RCC 7860 (cell line): ENCODE measurements at regions not wholly inside any gene's neighbourhood (a gene's known extent, or its start where the extent isn't known, plus 50 kb on each side); places are given as distances from the start of the nearest gene placed in this dataset.
A peak's percentile ranks its signal among the peaks of the same experiment; 100 is the strongest.

ENCODE experiments used
- DNase-seq: peaks from one replicate; pipeline ENCODE4 v3.0.0-alpha.2; 2015; ENCODE audit warnings: low spot score
- FAIRE-seq: peaks from 2 replicates; lab custom pipeline; 2012; peaks lifted over from hg19 to GRCh38; lab: Jason Lieb, UNC

GRCh38 chr18:45119876-45120275 is 439.2 kb downstream of the SETBP1 start:
- no peak for DNase-seq
- FAIRE-seq: no peak

GRCh38 chr18:45121146-45121545 is 440.5 kb downstream of the SETBP1 start:
- FAIRE-seq: no peak

GRCh38 chr18:45122506-45122905 is 441.8 kb downstream of the SETBP1 start:
- DNase-seq (no peak), FAIRE-seq (no peak)

More at GRCh38 chr18:45121146-45121545, 440.5 kb downstream of the SETBP1 start:
- DNase-seq: no peak

- DNase-seq: no peak
- no peak for FAIRE-seq
Measured at GRCh38 chr18:45127405-45127804, 446.7 kb downstream of the SETBP1 start.

- DNase-seq (no peak), FAIRE-seq (no peak)
Measured at GRCh38 chr18:45133276-45133675, 452.6 kb downstream of the SETBP1 start.

GRCh38 chr18:45136381-45137086 is 455.8 kb downstream of the SETBP1 start:
- DNase-seq: no peak
- no peak for FAIRE-seq

- FAIRE-seq (no peak), DNase-seq (no peak)
Measured at GRCh38 chr18:45137087-45137419, 456.4 kb downstream of the SETBP1 start.

- DNase-seq: no peak
- FAIRE-seq: no peak
Measured at GRCh38 chr18:45139478-45139877, 458.8 kb downstream of the SETBP1 start.

- FAIRE-seq (no peak), DNase-seq (no peak)
Measured at GRCh38 chr18:45142868-45143267, 462.2 kb downstream of the SETBP1 start.

GRCh38 chr18:45149712-45150111 is 465.6 kb upstream of the SLC14A2 start:
- DNase-seq: no peak
- no peak for FAIRE-seq

GRCh38 chr18:45151645-45152044 is 463.6 kb upstream of the SLC14A2 start:
- DNase-seq: no peak
- FAIRE-seq: no peak

GRCh38 chr18:45155526-45155925 is 459.8 kb upstream of the SLC14A2 start:
- DNase-seq (no peak), FAIRE-seq (no peak)

- FAIRE-seq (no peak), DNase-seq (no peak)
Measured at GRCh38 chr18:45156946-45157345, 458.3 kb upstream of the SLC14A2 start.

GRCh38 chr18:45157576-45157975 is 457.7 kb upstream of the SLC14A2 start:
- FAIRE-seq: no peak
- DNase-seq: no peak

GRCh38 chr18:45161850-45162249 is 453.4 kb upstream of the SLC14A2 start:
- FAIRE-seq: no peak
- no peak for DNase-seq

- FAIRE-seq (no peak), DNase-seq (no peak)
Measured at GRCh38 chr18:45163871-45164270, 451.4 kb upstream of the SLC14A2 start.

- DNase-seq (no peak), FAIRE-seq (no peak)
Measured at GRCh38 chr18:45164551-45164950, 450.7 kb upstream of the SLC14A2 start.

GRCh38 chr18:45165176-45165713 is 450.0 kb upstream of the SLC14A2 start:
- DNase-seq (no peak), FAIRE-seq (no peak)

GRCh38 chr18:45165871-45166270 is 449.4 kb upstream of the SLC14A2 start:
- no peak for DNase-seq

GRCh38 chr18:45166341-45166835 is 448.9 kb upstream of the SLC14A2 start:
- peak; percentile 68 for FAIRE-seq
- DNase-seq: peak; percentile 77

More at GRCh38 chr18:45165871-45166270, 449.4 kb upstream of the SLC14A2 start:
- no peak for FAIRE-seq

GRCh38 chr18:45166836-45167551 is 448.3 kb upstream of the SLC14A2 start:
- FAIRE-seq (peak; percentile 40), DNase-seq (peak; percentile 46)
